Fibroblast of lung (primary cell): ENCODE measurements at regions not wholly inside any gene's neighbourhood (a gene's known extent, or its start where the extent isn't known, plus 50 kb on each side); places are given as distances from the start of the nearest gene placed in this dataset.

Experiments
- DNase-seq, 2 donors: peaks; one replicate each; pipeline versions ENCODE4 v3.0.0 to v3.0.0-alpha.2; 2010; ENCODE audit warnings: low read depth in 2 of 2
- H2AFZ ChIP-seq: 2 replicates; pipeline ENCODE4 v1.5.1; 2012; ENCODE audit warnings: low read length, control low read depth, inconsistent platforms
- H3K27ac ChIP-seq: 2 replicates; pipeline ENCODE4 v1.5.1; 2011; ENCODE audit warnings: low read length, control low read depth; ENCODE audit not compliant: insufficient read depth
- H3K27me3 ChIP-seq: 2 replicates; pipeline ENCODE4 v1.5.1; 2011; ENCODE audit warnings: mild to moderate bottlenecking, low read length; ENCODE audit not compliant: control insufficient read depth, insufficient read depth
- H3K36me3 ChIP-seq: 2 replicates; pipeline ENCODE4 v1.5.1; 2011; ENCODE audit warnings: low read length; ENCODE audit not compliant: control insufficient read depth, insufficient read depth
- H3K4me1 ChIP-seq: 2 replicates; pipeline ENCODE4 v1.5.1; 2011; ENCODE audit warnings: low read length; ENCODE audit not compliant: control insufficient read depth, insufficient read depth; ENCODE audit errors: extremely low read depth
- H3K4me2 ChIP-seq: 2 replicates; pipeline ENCODE4 v1.5.1; 2011; ENCODE audit warnings: low read length, control low read depth; ENCODE audit not compliant: insufficient read depth; ENCODE audit errors: extremely low read depth
- H3K4me3 ChIP-seq, 4 experiments: fragments of 200-600 bp in 1 of 4; sonication (generic) in 1 of 4; replicated peaks in 1 of 4; 2 replicates each; pipeline ENCODE4 v1.5.1; 2011 to 2016; ENCODE audit warnings: low read length in 4 of 4, low read depth in 3 of 4, mild to moderate bottlenecking in 3 of 4, control low read depth in 2 of 4, inconsistent platforms in 1 of 4, mixed read lengths in 1 of 4; ENCODE audit not compliant: insufficient read depth in 1 of 4; ENCODE audit errors: control extremely low read depth in 1 of 4
- H3K79me2 ChIP-seq: 2 replicates; pipeline ENCODE4 v1.5.1; 2012; ENCODE audit warnings: mild to moderate bottlenecking, low read length, inconsistent platforms; ENCODE audit not compliant: control insufficient read depth, insufficient read depth
- H3K9ac ChIP-seq: 2 replicates; pipeline ENCODE4 v1.5.1; 2011; ENCODE audit warnings: mild to moderate bottlenecking, low read length, control low read depth; ENCODE audit not compliant: insufficient read depth
- H3K9me3 ChIP-seq: 2 replicates; pipeline ENCODE4 v1.5.1; 2012; ENCODE audit warnings: low read depth, low read length; ENCODE audit not compliant: control insufficient read depth, insufficient read depth
- H4K20me1 ChIP-seq: 2 replicates; pipeline ENCODE4 v1.5.1; 2011; ENCODE audit warnings: low read length; ENCODE audit not compliant: control insufficient read depth, insufficient read depth; ENCODE audit errors: extremely low read depth
- EZH2 ChIP-seq: IDR thresholded peaks from 2 replicates; pipeline ENCODE4 v1.5.1; 2012; ENCODE audit warnings: low read length, control low read depth, mild to moderate bottlenecking; ENCODE audit errors: missing control alignments
- TF ChIP-seq, protein P1 (sequence below), 2 donors: IDR thresholded peaks in 1 of 2; conservative IDR thresholded peaks in 1 of 2; 1 replicate in 1 of 2; 2 replicates in 1 of 2; pipeline ENCODE4 v1.5.1; 2011 to 2012; ENCODE audit warnings: low read length in 2 of 2, control low read depth in 1 of 2, inconsistent platforms in 1 of 2, low read depth in 1 of 2, mild to moderate bottlenecking in 1 of 2

DNA sequence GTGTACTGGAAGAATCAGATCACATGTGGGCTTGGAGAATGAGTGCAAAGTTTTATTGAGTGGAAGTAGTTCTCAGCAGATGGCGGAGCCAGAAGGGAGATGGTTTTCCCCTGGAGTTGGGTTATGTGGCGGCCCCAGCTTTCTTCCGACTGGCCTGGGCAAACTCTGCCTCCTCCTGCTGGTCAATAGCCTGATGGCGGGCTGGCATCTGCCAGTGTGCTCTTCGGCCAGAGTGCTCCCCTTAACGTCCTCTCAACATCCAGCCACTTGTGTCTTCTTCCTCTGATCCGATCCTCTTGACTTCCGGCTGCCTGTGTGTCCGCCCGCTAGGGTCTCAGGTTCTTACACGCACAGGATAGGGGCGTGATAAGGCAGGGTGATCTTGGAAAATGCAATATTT lies 741.3 kb downstream of the RNF144A start:
- TF ChIP-seq, protein P1, sequence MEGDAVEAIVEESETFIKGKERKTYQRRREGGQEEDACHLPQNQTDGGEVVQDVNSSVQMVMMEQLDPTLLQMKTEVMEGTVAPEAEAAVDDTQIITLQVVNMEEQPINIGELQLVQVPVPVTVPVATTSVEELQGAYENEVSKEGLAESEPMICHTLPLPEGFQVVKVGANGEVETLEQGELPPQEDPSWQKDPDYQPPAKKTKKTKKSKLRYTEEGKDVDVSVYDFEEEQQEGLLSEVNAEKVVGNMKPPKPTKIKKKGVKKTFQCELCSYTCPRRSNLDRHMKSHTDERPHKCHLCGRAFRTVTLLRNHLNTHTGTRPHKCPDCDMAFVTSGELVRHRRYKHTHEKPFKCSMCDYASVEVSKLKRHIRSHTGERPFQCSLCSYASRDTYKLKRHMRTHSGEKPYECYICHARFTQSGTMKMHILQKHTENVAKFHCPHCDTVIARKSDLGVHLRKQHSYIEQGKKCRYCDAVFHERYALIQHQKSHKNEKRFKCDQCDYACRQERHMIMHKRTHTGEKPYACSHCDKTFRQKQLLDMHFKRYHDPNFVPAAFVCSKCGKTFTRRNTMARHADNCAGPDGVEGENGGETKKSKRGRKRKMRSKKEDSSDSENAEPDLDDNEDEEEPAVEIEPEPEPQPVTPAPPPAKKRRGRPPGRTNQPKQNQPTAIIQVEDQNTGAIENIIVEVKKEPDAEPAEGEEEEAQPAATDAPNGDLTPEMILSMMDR (conservative IDR thresholded peaks at IDR 0.05 in 1 of 2, IDR thresholded peaks at IDR 0.05 in 1 of 2; ENCODE audit: low read depth in 1 of 2, low read length in 2 of 2) = no peak
- no peak for TF ChIP-seq EZH2
- Histone ChIP-seq H3K4me1 (no peaks in the 10 kb centered on the region), H3K27me3 (no peaks in the 10 kb centered on the region), H3K79me2 (no peaks in the 10 kb centered on the region), H4K20me1 (no peaks in the 10 kb centered on the region), H3K9me3 (no peaks in the 10 kb centered on the region), H3K4me2 (no peak overlapping the region), H3K9ac (no peak overlapping the region), H3K36me3 (no peaks in the 10 kb centered on the region), H2AFZ (no peak overlapping the region), H3K4me3 (no peak overlapping the region), H3K27ac (no peak overlapping the region)
- DNase-seq = no peak

DNA sequence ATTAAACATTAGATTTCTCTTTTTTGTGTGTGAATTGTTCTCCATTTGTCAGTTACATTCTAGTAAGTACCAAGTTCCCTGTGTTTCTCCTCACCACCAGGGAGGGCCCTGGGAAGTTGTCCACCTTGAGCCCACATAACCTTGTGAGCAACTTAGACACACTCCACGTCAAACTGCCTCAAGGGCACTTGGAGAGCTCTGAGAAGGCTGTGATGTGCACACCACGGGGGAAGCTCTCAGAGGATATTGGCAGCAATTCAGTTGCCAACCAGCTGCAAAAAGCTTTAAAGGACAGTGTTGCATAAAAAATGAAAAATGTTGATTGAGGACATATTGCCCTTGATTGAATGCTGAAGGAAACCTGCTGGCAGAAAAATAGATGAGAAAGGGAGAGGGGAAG lies 743.6 kb downstream of the RNF144A start:
- no peak overlapping the region for H3K4me3 ChIP-seq
- no peak overlapping the region for H3K4me2 ChIP-seq
- H3K27ac ChIP-seq = no peak overlapping the region
- no peak for DNase-seq
- H3K4me1 ChIP-seq = no peaks in the 10 kb centered on the region
- TF ChIP-seq, protein P1 (conservative IDR thresholded peaks at IDR 0.05 in 1 of 2, IDR thresholded peaks at IDR 0.05 in 1 of 2; ENCODE audit: low read depth in 1 of 2, low read length in 2 of 2) = no peak
- TF ChIP-seq EZH2 = no peak
- no peak overlapping the region for H2AFZ ChIP-seq
- H3K79me2 ChIP-seq = no peaks in the 10 kb centered on the region
- H3K27me3 ChIP-seq = no peaks in the 10 kb centered on the region
- no peak overlapping the region for H3K9ac ChIP-seq
- H3K9me3 ChIP-seq = no peaks in the 10 kb centered on the region
- no peaks in the 10 kb centered on the region for H3K36me3 ChIP-seq
- H4K20me1 ChIP-seq = no peaks in the 10 kb centered on the region

DNA sequence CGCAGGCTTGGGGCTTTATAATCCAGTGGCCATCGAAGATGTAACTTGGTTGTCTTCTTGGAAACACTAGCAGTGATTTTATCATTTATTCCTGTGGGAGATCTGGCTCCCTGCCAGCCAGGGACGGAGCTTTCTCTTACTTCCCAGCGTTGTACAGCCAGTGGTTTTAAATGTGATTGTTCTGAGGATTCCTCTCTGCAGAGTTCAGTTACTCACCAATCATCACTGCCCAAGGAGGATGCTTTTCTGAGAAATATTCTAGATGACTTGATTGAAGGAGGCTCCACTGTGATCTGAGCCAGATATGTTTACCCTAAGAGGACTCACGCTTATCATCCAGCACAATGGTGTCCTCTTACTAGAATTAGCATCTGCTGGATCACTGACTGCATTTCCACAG lies 744.3 kb downstream of the RNF144A start:
- no peak for DNase-seq
- Histone ChIP-seq H3K4me2 (no peak overlapping the region), H3K27ac (no peak overlapping the region), H2AFZ (no peak overlapping the region), H3K9me3 (no peaks in the 10 kb centered on the region), H4K20me1 (no peaks in the 10 kb centered on the region), H3K4me3 (no peak overlapping the region), H3K9ac (no peak overlapping the region), H3K79me2 (no peaks in the 10 kb centered on the region), H3K4me1 (no peaks in the 10 kb centered on the region), H3K27me3 (no peaks in the 10 kb centered on the region), H3K36me3 (no peaks in the 10 kb centered on the region)
- TF ChIP-seq EZH2 = no peak
- TF ChIP-seq, protein P1 (conservative IDR thresholded peaks at IDR 0.05 in 1 of 2, IDR thresholded peaks at IDR 0.05 in 1 of 2; ENCODE audit: low read depth in 1 of 2, low read length in 2 of 2) = no peak
